Retinal pigment epithelial cell (primary cell): ENCODE measurements at regions not wholly inside any gene's neighbourhood (a gene's known extent, or its start where the extent isn't known, plus 50 kb on each side); places are given as distances from the start of the nearest gene placed in this dataset.

Experiments used
- DNase-seq: peaks from one replicate; pipeline ENCODE4 v3.0.0-alpha.2; 2010; ENCODE audit warnings: low read depth
- H3K4me3 ChIP-seq: 2 replicates; pipeline ENCODE4 v1.5.1; 2011; ENCODE audit warnings: mild to moderate bottlenecking, low read length, control low read depth, moderate library complexity
- CTCF ChIP-seq: conservative IDR thresholded peaks from 2 replicates; pipeline ENCODE4 v1.5.1; 2011; ENCODE audit warnings: low read depth, low read length, control low read depth, inconsistent platforms

GRCh38 chr6:156009656-156010055 lies 554.0 kb upstream of the NOX3 start:
- no peak for DNase-seq
- no peak overlapping the region for H3K4me3 ChIP-seq
- no peak for TF ChIP-seq CTCF

- no peak for DNase-seq
- no peak for TF ChIP-seq CTCF
- no peak overlapping the region for H3K4me3 ChIP-seq
Observed at GRCh38 chr6:156004796-156005195, 549.2 kb upstream of the NOX3 start.

GRCh38 chr6:155996151-155996550 lies 540.5 kb upstream of the NOX3 start:
- no peak overlapping the region for H3K4me3 ChIP-seq
- no peak for TF ChIP-seq CTCF
- no peak for DNase-seq

- DNase-seq: no peak
- H3K4me3 ChIP-seq: no peak overlapping the region
- TF ChIP-seq CTCF: no peak
Observed at GRCh38 chr6:155995281-155995680, 539.6 kb upstream of the NOX3 start.

GRCh38 chr6:155994086-155994485 lies 538.4 kb upstream of the NOX3 start:
- TF ChIP-seq CTCF: no peak
- H3K4me3 ChIP-seq: no peak overlapping the region
- DNase-seq: no peak

GRCh38 chr6:155993240-155993639 lies 537.6 kb upstream of the NOX3 start:
- H3K4me3 ChIP-seq: no peak overlapping the region
- no peak for DNase-seq
- TF ChIP-seq CTCF: no peak

- peak; percentile 52 for DNase-seq
- no peak overlapping the region for H3K4me3 ChIP-seq
- no peak for TF ChIP-seq CTCF
Observed at GRCh38 chr6:155985660-155986138, 530.1 kb upstream of the NOX3 start.
